ENCODE measurements at regions not wholly inside any gene's neighbourhood (a gene's known extent, or its start where the extent isn't known, plus 50 kb on each side); places are given as distances from the start of the nearest gene placed in this dataset.

DNA sequence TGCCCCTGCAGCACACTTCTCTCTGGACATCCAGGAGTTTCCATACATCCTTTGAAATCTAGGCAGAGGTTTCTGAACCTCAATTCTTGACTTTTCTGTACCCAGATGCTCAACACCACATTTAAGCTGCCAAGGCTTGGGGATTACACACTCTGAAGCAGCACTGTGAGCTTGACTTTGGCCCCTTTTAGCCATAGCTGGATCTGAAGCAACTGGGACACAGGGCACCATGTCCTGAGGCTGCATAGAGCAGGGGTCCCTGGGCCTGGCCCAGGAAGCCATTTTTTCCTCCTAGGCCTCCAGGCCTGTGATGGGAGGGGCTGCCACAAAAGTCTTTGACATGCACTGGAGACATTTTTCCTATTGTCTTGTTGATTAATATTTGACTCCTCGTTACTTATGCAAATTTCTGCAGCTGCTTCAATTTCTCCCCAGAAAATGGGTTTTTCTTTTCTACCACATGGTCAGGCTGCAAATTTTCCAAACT, 694.0 kb downstream of the DIPK2A start:
- H3K4me3 ChIP-seq (replicated peaks in 1 of 3; ENCODE audit: low read depth in 2 of 3, low read length in 3 of 3): no peak overlapping the region
- H3K27me3 Mint-ChIP-seq (ENCODE audit: low read depth in 3 of 3): no peaks in the 10 kb centered on the region
- intact Hi-C loops (cut with micrococcal nuclease): no loop called here
- H3K9ac ChIP-seq (ENCODE audit: insufficient read depth, low read length, poor library complexity, severe bottlenecking): no peak overlapping the region
- H3K4me2 ChIP-seq (replicated peaks; ENCODE audit: extremely low read depth, low read length, poor library complexity, severe bottlenecking): no peak overlapping the region
- H3K9me3 Mint-ChIP-seq: peaks cover 9 to 23% (median 12%) of the 10 kb centered on the region in 7 donors
- H3K36me3 Mint-ChIP-seq: no peaks in the 10 kb centered on the region
- H3K27me3 ChIP-seq (ENCODE audit: control insufficient read depth in 2 of 2, insufficient read depth in 2 of 2, low read length in 2 of 2): no peaks in the 10 kb centered on the region
- peaks cover 0 to 3% of the 10 kb centered on the region in 2 donors for H3K4me1 ChIP-seq (ENCODE audit: control insufficient read depth in 1 of 2, insufficient read depth in 2 of 2, low read length in 2 of 2)
- H3K4me1 Mint-ChIP-seq: peaks cover 1% of the 10 kb centered on the region
- no peak overlapping the region for H3K27ac ChIP-seq (ENCODE audit: low read depth in 1 of 2, low read length in 2 of 2)
- H3K9me3 ChIP-seq (replicated peaks in 1 of 2; ENCODE audit: control insufficient read depth in 1 of 2, insufficient read depth in 1 of 2, low read length in 2 of 2): peaks cover 7 to 10% of the 10 kb centered on the region in 2 donors
- no peak for TF ChIP-seq CTCF (IDR thresholded peaks at IDR 0.05)
- no peak overlapping the region for H2AFZ ChIP-seq (ENCODE audit: insufficient read depth, low read depth, low read length, poor library complexity, severe bottlenecking)
- H3K27ac Mint-ChIP-seq: no peak overlapping the region
- H3K79me2 ChIP-seq (ENCODE audit: insufficient read depth, low read length): no peaks in the 10 kb centered on the region
- no peaks in the 10 kb centered on the region for H3K36me3 ChIP-seq (replicated peaks in 1 of 2; ENCODE audit: control insufficient read depth in 1 of 2, insufficient read depth in 2 of 2, low read length in 2 of 2)
- no CpG with 5 or more reads among the region's 1 CpG for WGBS (ENCODE audit: insufficient coverage)
- H3K4me3 Mint-ChIP-seq: no peak overlapping the region
- no peaks in the 10 kb centered on the region for H4K20me1 ChIP-seq (ENCODE audit: insufficient read depth, low read length)
- no peak for DNase-seq

- Histone ChIP-seq H4K20me1 (ENCODE audit: insufficient read depth, low read length) (no peaks in the 10 kb centered on the region), H3K4me1 (ENCODE audit: control insufficient read depth in 1 of 2, insufficient read depth in 2 of 2, low read length in 2 of 2) (no peaks in the 10 kb centered on the region), H3K4me2 (replicated peaks; ENCODE audit: extremely low read depth, low read length, poor library complexity, severe bottlenecking) (no peak overlapping the region), H3K9ac (ENCODE audit: insufficient read depth, low read length, poor library complexity, severe bottlenecking) (no peak overlapping the region), H3K36me3 (replicated peaks in 1 of 2; ENCODE audit: control insufficient read depth in 1 of 2, insufficient read depth in 2 of 2, low read length in 2 of 2) (no peaks in the 10 kb centered on the region), H3K27ac (ENCODE audit: low read depth in 1 of 2, low read length in 2 of 2) (no peak overlapping the region), H3K4me3 (replicated peaks in 1 of 3; ENCODE audit: low read depth in 2 of 3, low read length in 3 of 3) (no peak overlapping the region), H3K79me2 (ENCODE audit: insufficient read depth, low read length) (no peaks in the 10 kb centered on the region), H3K9me3 (replicated peaks in 1 of 2; ENCODE audit: control insufficient read depth in 1 of 2, insufficient read depth in 1 of 2, low read length in 2 of 2) (peaks cover 2 to 4% of the 10 kb centered on the region in 2 donors), H2AFZ (ENCODE audit: insufficient read depth, low read depth, low read length, poor library complexity, severe bottlenecking) (no peak overlapping the region), H3K27me3 (ENCODE audit: control insufficient read depth in 2 of 2, insufficient read depth in 2 of 2, low read length in 2 of 2) (no peaks in the 10 kb centered on the region)
- intact Hi-C loops (cut with micrococcal nuclease): no loop called here
- Mint-ChIP-seq H3K27ac (no peak overlapping the region), H3K36me3 (no peaks in the 10 kb centered on the region), H3K4me1 (no peaks in the 10 kb centered on the region), H3K9me3 (peaks cover 5 to 18% (median 8%) of the 10 kb centered on the region in 7 donors), H3K4me3 (no peak overlapping the region), H3K27me3 (ENCODE audit: low read depth in 3 of 3) (no peaks in the 10 kb centered on the region)
- no peak for DNase-seq
- WGBS (ENCODE audit: insufficient coverage): no CpG with 5 or more reads among the region's 3 CpGs
- TF ChIP-seq CTCF (IDR thresholded peaks at IDR 0.05): no peak
These were observed 698.9 kb downstream of the DIPK2A start for GRCh38 chr3:144670571-144670970.

Measured in CD14-positive monocyte (primary cell).